GM23338 (cell line): ENCODE measurements at regions not wholly inside any gene's neighbourhood (a gene's known extent, or its start where the extent isn't known, plus 50 kb on each side); places are given as distances from the start of the nearest gene placed in this dataset.

Source experiments
- ATAC-seq: fragments of 200-7000 bp; cut with Tn5 transposase; 3 replicates; pipeline ENCODE4 v1.9.1; 2020
- DNase-seq: peaks from one replicate; pipeline ENCODE4 v3.0.0-alpha.2; 2015; ENCODE audit warnings: low spot score
- H2AFZ ChIP-seq: fragments of 200-600 bp; sonication (generic); 2 replicates; pipeline ENCODE4 v1.8.0; 2016; ENCODE audit warnings: antibody characterized with exemption, mild to moderate bottlenecking, moderate library complexity
- H3F3A ChIP-seq: fragments of 200-600 bp; sonication (generic); replicated peaks from 2 replicates; pipeline ENCODE4 v1.8.0; 2017; ENCODE audit warnings: antibody characterized with exemption, mixed run types, low read depth
- H3K27ac ChIP-seq: fragments of 200-600 bp; sonication (generic); 2 replicates; pipeline ENCODE4 v1.6.1; 2016; ENCODE audit warnings: low read depth
- H3K27me3 ChIP-seq: fragments of 200-600 bp; sonication (generic); 2 replicates; pipeline ENCODE4 v1.8.0; 2016; ENCODE audit warnings: mild to moderate bottlenecking, mixed run types, moderate library complexity; ENCODE audit not compliant: insufficient read depth
- H3K36me3 ChIP-seq: fragments of 200-600 bp; sonication (generic); 2 replicates; pipeline ENCODE4 v1.8.0; 2016; ENCODE audit warnings: mild to moderate bottlenecking; ENCODE audit not compliant: insufficient read depth
- H3K4me1 ChIP-seq: fragments of 200-600 bp; sonication (generic); 2 replicates; pipeline ENCODE4 v1.8.0; 2016; ENCODE audit warnings: mild to moderate bottlenecking, moderate library complexity; ENCODE audit not compliant: insufficient read depth
- H3K4me2 ChIP-seq: fragments of 200-600 bp; sonication (generic); 2 replicates; pipeline ENCODE4 v1.7.1; 2017; ENCODE audit warnings: mixed run types
- H3K4me3 ChIP-seq: fragments of 200-600 bp; sonication (generic); 2 replicates; pipeline ENCODE4 v1.6.1; 2016; ENCODE audit warnings: mixed run types
- H3K79me2 ChIP-seq: fragments of 200-600 bp; sonication (generic); replicated peaks from 2 replicates; pipeline ENCODE4 v1.8.0; 2017; ENCODE audit warnings: mild to moderate bottlenecking; ENCODE audit not compliant: insufficient read depth
- H3K9me2 ChIP-seq: fragments of 200-600 bp; sonication (generic); 2 replicates; pipeline ENCODE4 v1.8.0; 2017; ENCODE audit not compliant: insufficient read depth
- H4K20me1 ChIP-seq: fragments of 200-600 bp; sonication (generic); replicated peaks from 2 replicates; pipeline ENCODE4 v1.8.0; 2017; ENCODE audit warnings: mild to moderate bottlenecking; ENCODE audit not compliant: insufficient read depth
- H3K27ac Mint-ChIP-seq: 2 replicates; pipeline ENCODE4 v1.8.0; 2020; ENCODE audit warnings: inconsistent platforms, mild to moderate bottlenecking, moderate library complexity, mixed read lengths
- H3K27me3 Mint-ChIP-seq: 3 replicates; pipeline ENCODE4 v1.8.0; 2022; ENCODE audit warnings: low read depth, mild to moderate bottlenecking, moderate library complexity, mixed read lengths, inconsistent platforms; ENCODE audit not compliant: insufficient read depth, poor library complexity
- H3K36me3 Mint-ChIP-seq: 3 replicates; pipeline ENCODE4 v1.8.0; 2021; ENCODE audit warnings: low read depth, mild to moderate bottlenecking, inconsistent platforms, moderate library complexity, mixed read lengths
- H3K4me1 Mint-ChIP-seq: 3 replicates; pipeline ENCODE4 v1.8.0; 2020; ENCODE audit warnings: mild to moderate bottlenecking, inconsistent platforms, mixed read lengths
- H3K4me3 Mint-ChIP-seq: 3 replicates; pipeline ENCODE4 v1.8.0; 2021; ENCODE audit warnings: moderate library complexity, mild to moderate bottlenecking, inconsistent platforms, mixed read lengths
- H3K9me3 Mint-ChIP-seq: 3 replicates; pipeline ENCODE4 v1.8.0; 2020; ENCODE audit warnings: moderate library complexity, mild to moderate bottlenecking, inconsistent platforms, mixed read lengths
- CREB1 ChIP-seq: fragments of 250-450 bp; sonication (Bioruptor Pico); IDR thresholded peaks from 2 replicates; pipeline ENCODE4 v1.5.0; 2020; ENCODE audit warnings: low read depth, mild to moderate bottlenecking, moderate library complexity
- EZH2 ChIP-seq: fragments of 200-600 bp; sonication (generic); IDR thresholded peaks from one replicate; pipeline ENCODE4 v1.8.0; 2017; ENCODE audit warnings: antibody characterized with exemption, mild to moderate bottlenecking, low read depth; ENCODE audit not compliant: unreplicated experiment
- JUNB ChIP-seq: IDR thresholded peaks from one replicate; pipeline ENCODE4 v1.6.1; 2016; ENCODE audit warnings: antibody characterized with exemption; ENCODE audit not compliant: unreplicated experiment
- NANOG ChIP-seq: IDR thresholded peaks from 2 replicates; pipeline ENCODE4 v1.6.1; 2016; ENCODE audit warnings: antibody characterized with exemption, borderline replicate concordance
- POLR2AphosphoS5 ChIP-seq: IDR thresholded peaks from 2 replicates; pipeline ENCODE4 v1.6.1; 2016; ENCODE audit warnings: antibody characterized with exemption, low read depth
- REST ChIP-seq: IDR thresholded peaks from one replicate; pipeline ENCODE4 v1.6.1; 2018; ENCODE audit warnings: antibody characterized with exemption; ENCODE audit not compliant: unreplicated experiment
- STAT1 ChIP-seq: IDR thresholded peaks from one replicate; pipeline ENCODE4 v1.6.1; 2016; ENCODE audit warnings: antibody characterized with exemption; ENCODE audit not compliant: unreplicated experiment
- ZNF114 ChIP-seq: fragments of 250-450 bp; sonication (Bioruptor Pico); IDR thresholded peaks from 2 replicates; pipeline ENCODE4 v1.5.0; 2020; ENCODE audit warnings: mild to moderate bottlenecking, moderate library complexity
- ZNF331 ChIP-seq: fragments of 250-450 bp; sonication (Bioruptor Pico); IDR thresholded peaks from 2 replicates; pipeline ENCODE4 v1.5.0; 2020; ENCODE audit warnings: low read depth, mild to moderate bottlenecking, moderate library complexity
- TF ChIP-seq, protein P1 (sequence below): fragments of 250-450 bp; sonication (Bioruptor Pico); IDR thresholded peaks from 2 replicates; pipeline ENCODE4 v1.5.0; 2020; ENCODE audit warnings: mild to moderate bottlenecking, moderate library complexity
- TF ChIP-seq, protein P2 (sequence below): IDR thresholded peaks from 2 replicates; pipeline ENCODE4 v1.6.1; 2016; ENCODE audit warnings: antibody characterized with exemption
- TF ChIP-seq, protein P3 (sequence below), 2 experiments: fragments of 200-600 bp in 1 of 2; sonication (generic) in 1 of 2; conservative IDR thresholded peaks; 2 replicates each; pipeline versions ENCODE4 v1.5.1 to v1.6.1; 2016 to 2017; ENCODE audit warnings: antibody characterized with exemption in 2 of 2, low read depth in 2 of 2, mild to moderate bottlenecking in 2 of 2, moderate library complexity in 1 of 2

DNA sequence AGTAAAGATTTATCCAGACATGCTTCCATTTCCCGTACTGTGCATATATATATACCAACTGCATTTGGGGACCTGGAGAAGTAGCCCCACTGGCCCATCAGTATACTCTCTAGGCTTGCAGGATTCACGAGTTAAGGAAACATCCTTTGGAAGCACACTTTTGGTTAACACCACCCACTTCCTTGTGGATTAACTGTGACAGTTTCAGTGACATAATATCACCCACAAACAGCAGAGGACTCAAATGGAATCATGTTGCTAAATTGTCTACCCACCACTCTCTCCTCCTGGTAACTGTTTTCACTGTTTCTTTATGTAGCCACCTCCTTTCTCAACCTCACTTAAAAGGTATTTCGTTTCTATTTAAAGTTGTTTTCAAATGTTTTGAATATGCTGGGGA is 55.0 kb downstream of the PROKR2 start:
- H3K4me3 Mint-ChIP-seq = no peak overlapping the region
- H3K4me1 ChIP-seq = peaks cover 35% of the 10 kb centered on the region
- peaks cover 2% of the 10 kb centered on the region for H3K27me3 Mint-ChIP-seq
- H3K27ac Mint-ChIP-seq = no peak overlapping the region
- DNase-seq = no peak
- no peaks in the 10 kb centered on the region for H3K36me3 Mint-ChIP-seq
- no peaks in the 10 kb centered on the region for H3F3A ChIP-seq
- no peak overlapping the region for H3K4me2 ChIP-seq
- H3K27me3 ChIP-seq = no peaks in the 10 kb centered on the region
- H3K36me3 ChIP-seq = no peaks in the 10 kb centered on the region
- ATAC-seq = no peak
- H3K9me2 ChIP-seq = peaks cover 3% of the 10 kb centered on the region; the same call in 1 of the 2 replicates
- no peaks in the 10 kb centered on the region for H3K9me3 Mint-ChIP-seq
- H3K27ac ChIP-seq = no peak overlapping the region
- H4K20me1 ChIP-seq = no peaks in the 10 kb centered on the region
- TF ChIP-seq JUNB (no peak), STAT1 (no peak), REST (no peak), EZH2 (no peak), ZNF331 (CRISPR knock-in tag) (no peak), ZNF114 (CRISPR knock-in tag) (no peak), CREB1 (CRISPR knock-in tag) (no peak), NANOG (no peak), POLR2AphosphoS5 (no peak)
- TF ChIP-seq, protein P1, sequence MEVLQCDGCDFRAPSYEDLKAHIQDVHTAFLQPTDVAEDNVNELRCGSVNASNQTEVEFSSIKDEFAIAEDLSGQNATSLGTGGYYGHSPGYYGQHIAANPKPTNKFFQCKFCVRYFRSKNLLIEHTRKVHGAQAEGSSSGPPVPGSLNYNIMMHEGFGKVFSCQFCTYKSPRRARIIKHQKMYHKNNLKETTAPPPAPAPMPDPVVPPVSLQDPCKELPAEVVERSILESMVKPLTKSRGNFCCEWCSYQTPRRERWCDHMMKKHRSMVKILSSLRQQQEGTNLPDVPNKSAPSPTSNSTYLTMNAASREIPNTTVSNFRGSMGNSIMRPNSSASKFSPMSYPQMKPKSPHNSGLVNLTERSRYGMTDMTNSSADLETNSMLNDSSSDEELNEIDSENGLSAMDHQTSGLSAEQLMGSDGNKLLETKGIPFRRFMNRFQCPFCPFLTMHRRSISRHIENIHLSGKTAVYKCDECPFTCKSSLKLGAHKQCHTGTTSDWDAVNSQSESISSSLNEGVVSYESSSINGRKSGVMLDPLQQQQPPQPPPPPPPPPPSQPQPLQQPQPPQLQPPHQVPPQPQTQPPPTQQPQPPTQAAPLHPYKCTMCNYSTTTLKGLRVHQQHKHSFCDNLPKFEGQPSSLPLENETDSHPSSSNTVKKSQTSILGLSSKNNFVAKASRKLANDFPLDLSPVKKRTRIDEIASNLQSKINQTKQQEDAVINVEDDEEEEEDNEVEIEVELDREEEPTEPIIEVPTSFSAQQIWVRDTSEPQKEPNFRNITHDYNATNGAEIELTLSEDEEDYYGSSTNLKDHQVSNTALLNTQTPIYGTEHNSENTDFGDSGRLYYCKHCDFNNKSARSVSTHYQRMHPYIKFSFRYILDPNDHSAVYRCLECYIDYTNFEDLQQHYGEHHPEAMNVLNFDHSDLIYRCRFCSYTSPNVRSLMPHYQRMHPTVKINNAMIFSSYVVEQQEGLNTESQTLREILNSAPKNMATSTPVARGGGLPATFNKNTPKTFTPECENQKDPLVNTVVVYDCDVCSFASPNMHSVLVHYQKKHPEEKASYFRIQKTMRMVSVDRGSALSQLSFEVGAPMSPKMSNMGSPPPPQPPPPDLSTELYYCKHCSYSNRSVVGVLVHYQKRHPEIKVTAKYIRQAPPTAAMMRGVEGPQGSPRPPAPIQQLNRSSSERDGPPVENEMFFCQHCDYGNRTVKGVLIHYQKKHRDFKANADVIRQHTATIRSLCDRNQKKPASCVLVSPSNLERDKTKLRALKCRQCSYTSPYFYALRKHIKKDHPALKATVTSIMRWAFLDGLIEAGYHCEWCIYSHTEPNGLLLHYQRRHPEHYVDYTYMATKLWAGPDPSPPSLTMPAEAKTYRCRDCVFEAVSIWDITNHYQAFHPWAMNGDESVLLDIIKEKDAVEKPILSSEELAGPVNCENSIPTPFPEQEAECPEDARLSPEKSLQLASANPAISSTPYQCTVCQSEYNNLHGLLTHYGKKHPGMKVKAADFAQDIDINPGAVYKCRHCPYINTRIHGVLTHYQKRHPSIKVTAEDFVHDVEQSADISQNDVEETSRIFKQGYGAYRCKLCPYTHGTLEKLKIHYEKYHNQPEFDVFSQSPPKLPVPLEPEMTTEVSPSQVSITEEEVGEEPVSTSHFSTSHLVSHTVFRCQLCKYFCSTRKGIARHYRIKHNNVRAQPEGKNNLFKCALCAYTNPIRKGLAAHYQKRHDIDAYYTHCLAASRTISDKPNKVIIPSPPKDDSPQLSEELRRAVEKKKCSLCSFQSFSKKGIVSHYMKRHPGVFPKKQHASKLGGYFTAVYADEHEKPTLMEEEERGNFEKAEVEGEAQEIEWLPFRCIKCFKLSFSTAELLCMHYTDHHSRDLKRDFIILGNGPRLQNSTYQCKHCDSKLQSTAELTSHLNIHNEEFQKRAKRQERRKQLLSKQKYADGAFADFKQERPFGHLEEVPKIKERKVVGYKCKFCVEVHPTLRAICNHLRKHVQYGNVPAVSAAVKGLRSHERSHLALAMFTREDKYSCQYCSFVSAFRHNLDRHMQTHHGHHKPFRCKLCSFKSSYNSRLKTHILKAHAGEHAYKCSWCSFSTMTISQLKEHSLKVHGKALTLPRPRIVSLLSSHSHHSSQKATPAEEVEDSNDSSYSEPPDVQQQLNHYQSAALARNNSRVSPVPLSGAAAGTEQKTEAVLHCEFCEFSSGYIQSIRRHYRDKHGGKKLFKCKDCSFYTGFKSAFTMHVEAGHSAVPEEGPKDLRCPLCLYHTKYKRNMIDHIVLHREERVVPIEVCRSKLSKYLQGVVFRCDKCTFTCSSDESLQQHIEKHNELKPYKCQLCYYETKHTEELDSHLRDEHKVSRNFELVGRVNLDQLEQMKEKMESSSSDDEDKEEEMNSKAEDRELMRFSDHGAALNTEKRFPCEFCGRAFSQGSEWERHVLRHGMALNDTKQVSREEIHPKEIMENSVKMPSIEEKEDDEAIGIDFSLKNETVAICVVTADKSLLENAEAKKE = no peak
- TF ChIP-seq, protein P2, sequence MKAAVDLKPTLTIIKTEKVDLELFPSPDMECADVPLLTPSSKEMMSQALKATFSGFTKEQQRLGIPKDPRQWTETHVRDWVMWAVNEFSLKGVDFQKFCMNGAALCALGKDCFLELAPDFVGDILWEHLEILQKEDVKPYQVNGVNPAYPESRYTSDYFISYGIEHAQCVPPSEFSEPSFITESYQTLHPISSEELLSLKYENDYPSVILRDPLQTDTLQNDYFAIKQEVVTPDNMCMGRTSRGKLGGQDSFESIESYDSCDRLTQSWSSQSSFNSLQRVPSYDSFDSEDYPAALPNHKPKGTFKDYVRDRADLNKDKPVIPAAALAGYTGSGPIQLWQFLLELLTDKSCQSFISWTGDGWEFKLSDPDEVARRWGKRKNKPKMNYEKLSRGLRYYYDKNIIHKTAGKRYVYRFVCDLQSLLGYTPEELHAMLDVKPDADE = no peak
- TF ChIP-seq, protein P3, sequence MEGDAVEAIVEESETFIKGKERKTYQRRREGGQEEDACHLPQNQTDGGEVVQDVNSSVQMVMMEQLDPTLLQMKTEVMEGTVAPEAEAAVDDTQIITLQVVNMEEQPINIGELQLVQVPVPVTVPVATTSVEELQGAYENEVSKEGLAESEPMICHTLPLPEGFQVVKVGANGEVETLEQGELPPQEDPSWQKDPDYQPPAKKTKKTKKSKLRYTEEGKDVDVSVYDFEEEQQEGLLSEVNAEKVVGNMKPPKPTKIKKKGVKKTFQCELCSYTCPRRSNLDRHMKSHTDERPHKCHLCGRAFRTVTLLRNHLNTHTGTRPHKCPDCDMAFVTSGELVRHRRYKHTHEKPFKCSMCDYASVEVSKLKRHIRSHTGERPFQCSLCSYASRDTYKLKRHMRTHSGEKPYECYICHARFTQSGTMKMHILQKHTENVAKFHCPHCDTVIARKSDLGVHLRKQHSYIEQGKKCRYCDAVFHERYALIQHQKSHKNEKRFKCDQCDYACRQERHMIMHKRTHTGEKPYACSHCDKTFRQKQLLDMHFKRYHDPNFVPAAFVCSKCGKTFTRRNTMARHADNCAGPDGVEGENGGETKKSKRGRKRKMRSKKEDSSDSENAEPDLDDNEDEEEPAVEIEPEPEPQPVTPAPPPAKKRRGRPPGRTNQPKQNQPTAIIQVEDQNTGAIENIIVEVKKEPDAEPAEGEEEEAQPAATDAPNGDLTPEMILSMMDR (conservative IDR thresholded peaks at IDR 0.05; ENCODE audit: low read depth in 2 of 2) = no peak
- no peaks in the 10 kb centered on the region for H3K79me2 ChIP-seq
- no peak overlapping the region for H3K4me3 ChIP-seq
- H3K4me1 Mint-ChIP-seq = peaks cover 30% of the 10 kb centered on the region
- H2AFZ ChIP-seq = no peak overlapping the region
